Fibroblast of skin of scalp (primary cell): ENCODE measurements at regions not wholly inside any gene's neighbourhood (a gene's known extent, or its start where the extent isn't known, plus 50 kb on each side); places are given as distances from the start of the nearest gene placed in this dataset.
A peak's percentile ranks its signal among the peaks of the same experiment; 100 is the strongest.

Experiments
- DNase-seq: peaks from one replicate; pipeline ENCODE4 v3.0.0-alpha.2; 2013

DNA sequence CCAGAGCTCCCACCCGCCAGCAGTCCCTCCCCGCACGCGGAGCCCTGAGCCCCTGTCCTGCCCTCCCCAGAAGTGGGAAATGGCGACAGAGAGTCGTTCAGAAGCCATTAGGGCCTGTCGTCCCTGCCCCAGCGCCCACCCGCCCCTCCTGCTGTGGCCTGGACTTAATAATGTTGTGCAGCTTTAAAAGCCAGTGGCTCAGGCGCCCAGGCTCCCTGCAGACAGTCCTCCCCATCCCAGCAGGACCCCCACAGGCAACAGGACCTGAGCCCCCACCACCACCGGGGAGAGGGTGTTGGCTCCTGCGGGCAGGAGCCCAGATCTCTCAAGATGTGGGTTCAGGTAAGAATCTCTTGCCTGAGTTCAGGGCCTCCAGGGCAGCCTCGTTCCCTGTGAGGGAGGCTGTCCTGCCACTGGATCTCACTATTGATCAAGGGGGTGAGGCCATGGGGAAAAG, 125.3 kb upstream of the RUNX3 start:
- DNase-seq = no peak

DNA sequence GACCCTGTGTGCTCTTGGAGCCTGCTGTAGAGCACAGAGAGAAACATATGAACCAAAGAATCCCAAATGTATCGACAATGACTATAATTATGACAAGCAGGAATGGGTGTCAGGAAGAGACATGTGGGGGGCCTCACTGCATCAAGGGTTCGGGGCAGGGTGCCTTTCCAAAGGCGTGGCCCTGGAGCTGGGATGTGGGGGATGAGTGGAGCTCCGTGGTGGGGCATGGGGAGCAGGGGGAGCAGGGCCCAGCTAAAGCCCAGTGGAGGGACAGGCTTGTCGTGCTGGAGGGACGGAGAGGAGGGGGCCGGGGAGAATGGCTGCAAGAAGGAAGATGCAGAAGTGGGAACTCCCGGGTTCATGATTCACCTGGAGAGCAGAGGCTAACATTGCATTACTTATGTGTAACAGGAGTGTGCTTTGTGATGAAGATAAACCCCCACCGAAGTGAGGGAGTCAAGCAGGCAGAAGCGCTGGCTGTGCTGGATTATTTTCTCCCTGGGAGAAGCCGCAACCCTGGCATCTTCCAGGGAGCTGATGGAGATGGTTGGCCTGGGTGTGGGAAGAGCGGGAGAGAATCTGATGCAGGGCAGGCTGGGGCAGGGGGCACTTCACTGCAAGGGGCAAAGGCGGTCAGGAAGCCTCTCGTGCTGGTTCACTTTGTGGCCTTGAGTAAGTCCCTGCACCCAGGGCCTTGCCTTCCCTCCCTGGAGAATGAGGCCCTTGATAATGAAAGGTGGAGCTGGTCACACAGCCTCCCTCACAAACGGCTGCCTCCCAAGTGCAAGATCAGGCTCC, 124.6 kb upstream of the RUNX3 start:
- no peak for DNase-seq

DNA sequence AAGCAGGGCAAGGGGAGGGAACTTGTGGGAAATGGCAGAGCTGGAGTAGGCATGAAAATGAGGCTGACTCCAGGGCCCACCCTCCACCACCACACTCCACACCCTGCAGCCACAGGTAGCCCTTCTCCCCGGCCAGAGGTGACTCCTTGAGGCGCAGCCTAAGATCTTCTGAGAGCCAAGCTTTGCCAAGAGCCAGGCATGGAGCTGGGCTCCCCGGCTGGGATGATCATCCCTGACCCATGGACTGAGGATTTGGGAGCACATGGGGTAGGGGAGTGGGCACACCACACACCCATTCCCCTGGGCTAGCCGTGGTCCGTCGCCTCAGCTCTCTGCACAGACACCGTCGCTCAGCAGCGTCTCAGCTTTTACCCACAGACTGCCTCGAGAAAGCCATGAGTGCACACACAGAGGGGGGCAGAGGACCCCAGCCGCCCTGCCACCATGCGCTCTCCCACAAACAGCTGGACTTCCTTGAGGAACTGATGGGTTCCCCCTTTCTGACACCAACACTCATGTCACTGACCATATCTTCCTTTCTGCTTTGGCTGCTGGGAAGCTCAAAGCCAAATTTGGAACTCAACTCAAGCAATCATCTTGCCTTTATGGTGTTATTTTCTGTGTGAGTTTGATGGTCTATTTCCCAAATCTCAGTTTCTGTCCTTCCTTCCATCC, 123.6 kb upstream of the RUNX3 start:
- DNase-seq = no peak

DNA sequence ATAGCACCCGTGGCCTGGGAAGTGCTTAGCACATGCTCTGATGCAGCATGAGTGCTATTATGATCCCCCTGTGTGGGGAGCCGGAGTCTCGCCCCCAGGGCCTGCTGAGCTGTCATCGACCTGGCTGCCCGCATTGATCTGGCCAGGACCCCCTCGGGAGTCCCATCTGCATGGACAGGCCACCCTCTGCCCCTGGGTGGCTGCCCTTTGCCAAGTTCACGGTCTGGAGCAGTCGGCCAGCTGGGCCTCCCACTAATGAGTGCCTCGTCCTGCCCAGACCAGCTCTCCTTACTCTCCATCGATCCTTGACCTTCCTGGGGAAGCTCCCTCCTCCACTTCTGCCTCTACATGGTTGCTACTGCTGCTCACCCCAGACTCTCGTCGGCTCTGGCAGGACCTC, 121.8 kb upstream of the RUNX3 start:
- DNase-seq = no peak

GRCh38 chr1:25051504-25051903, 121.4 kb upstream of the RUNX3 start:
- no peak for DNase-seq

DNA sequence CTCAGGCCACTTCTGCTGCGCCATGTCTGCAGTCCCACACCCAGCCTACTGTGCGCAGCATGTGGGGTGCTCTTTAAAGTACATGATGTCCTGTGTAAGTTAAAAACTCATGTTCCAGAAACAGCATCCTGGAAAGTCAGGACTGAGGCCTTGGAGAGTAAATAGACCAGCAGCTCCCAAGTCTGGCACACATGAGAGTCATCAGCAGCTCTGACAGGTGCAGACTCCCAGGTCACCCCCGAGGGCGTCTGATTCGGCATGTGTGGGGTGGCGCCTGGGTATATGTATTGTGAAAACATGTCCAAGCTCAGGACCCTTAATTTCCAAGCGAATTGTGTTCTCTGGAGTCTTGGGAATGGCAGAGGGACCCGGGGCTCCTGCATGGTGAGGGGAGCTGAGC, 120.1 kb upstream of the RUNX3 start:
- no peak for DNase-seq

GRCh38 chr1:25049190-25049589, 119.1 kb upstream of the RUNX3 start:
- no peak for DNase-seq

GRCh38 chr1:25048728-25049127, 118.7 kb upstream of the RUNX3 start:
- no peak for DNase-seq

DNA sequence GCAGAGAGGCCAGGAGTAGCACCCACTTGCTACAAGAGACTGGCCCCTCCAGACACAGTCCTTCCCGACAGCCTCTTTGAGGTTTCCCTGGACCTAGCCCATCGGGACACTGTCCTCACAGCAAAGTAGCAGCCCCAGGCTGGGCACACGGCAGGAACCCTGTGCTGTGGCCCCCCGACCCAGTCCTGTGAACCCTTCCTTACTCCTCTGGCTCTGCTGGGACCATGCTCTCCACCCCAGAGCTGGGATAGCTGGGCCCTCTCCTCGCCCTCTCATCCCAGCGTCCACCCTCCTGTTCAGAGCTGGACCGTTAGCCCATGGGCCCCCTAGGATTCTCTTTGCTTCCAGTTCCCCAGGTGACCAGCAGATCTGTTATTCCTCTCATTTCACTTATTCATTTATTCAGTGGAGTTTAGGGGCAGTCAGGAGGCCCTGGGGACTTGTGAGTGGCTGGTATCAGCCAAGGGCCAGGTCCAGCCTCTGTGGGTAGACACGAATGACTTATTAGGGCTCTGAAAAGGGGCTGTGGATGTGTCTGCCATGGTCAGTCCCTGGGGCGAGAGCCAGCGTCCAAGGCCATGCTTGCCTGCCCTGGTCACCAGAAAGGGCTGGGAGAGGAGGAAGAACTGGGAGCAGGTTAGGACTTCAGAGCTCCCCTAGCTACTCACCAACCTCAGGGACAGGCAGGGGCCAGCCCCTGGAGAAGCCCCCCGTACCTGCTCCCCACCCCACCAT, 117.6 kb upstream of the RUNX3 start:
- DNase-seq = no peak

GRCh38 chr1:25046194-25046532, 116.1 kb upstream of the RUNX3 start:
- DNase-seq = no peak

GRCh38 chr1:25045480-25046193, 115.6 kb upstream of the RUNX3 start:
- DNase-seq = no peak

GRCh38 chr1:25043228-25043580, 113.1 kb upstream of the RUNX3 start:
- DNase-seq = no peak

- DNase-seq = no peak
Measured at GRCh38 chr1:25042331-25043227, 112.5 kb upstream of the RUNX3 start.

- DNase-seq = no peak
Measured at GRCh38 chr1:25041916-25042315, 111.8 kb upstream of the RUNX3 start.

GRCh38 chr1:25040122-25040685, 110.1 kb upstream of the RUNX3 start:
- no peak for DNase-seq

GRCh38 chr1:25039229-25039628, 109.2 kb upstream of the RUNX3 start:
- no peak for DNase-seq

- DNase-seq = no peak
Measured at GRCh38 chr1:25038699-25039098, 108.6 kb upstream of the RUNX3 start.

GRCh38 chr1:25037174-25038074, 107.3 kb upstream of the RUNX3 start:
- DNase-seq = peak; percentile 41

GRCh38 chr1:25036117-25036546, 106.1 kb upstream of the RUNX3 start:
- no peak for DNase-seq

GRCh38 chr1:25035523-25036116, 105.5 kb upstream of the RUNX3 start:
- DNase-seq = no peak
